Transverse colon (tissue), 3 donors: ENCODE measurements at regions not wholly inside any gene's neighbourhood (a gene's known extent, or its start where the extent isn't known, plus 50 kb on each side); places are given as distances from the start of the nearest gene placed in this dataset.

ENCODE experiments used
- POLR2A ChIP-seq: fragments of 450-650 bp; IDR thresholded peaks from one replicate; pipeline ENCODE4 v1.6.1; 2016; ENCODE audit warnings: antibody characterized with exemption, mild to moderate bottlenecking, moderate library complexity
- TF ChIP-seq, protein P1 (sequence below), 5 experiments: fragments of 200-600 bp in 3 of 5; fragments of 450-650 bp in 2 of 5; sonication (generic) in 3 of 5; IDR thresholded peaks; 1 replicate in 2 of 5; 2 replicates in 3 of 5; pipeline ENCODE4 v1.5.1; 2016 to 2017; ENCODE audit warnings: antibody characterized with exemption in 5 of 5, inconsistent platforms in 3 of 5, mild to moderate bottlenecking in 2 of 5, moderate library complexity in 1 of 5

DNA sequence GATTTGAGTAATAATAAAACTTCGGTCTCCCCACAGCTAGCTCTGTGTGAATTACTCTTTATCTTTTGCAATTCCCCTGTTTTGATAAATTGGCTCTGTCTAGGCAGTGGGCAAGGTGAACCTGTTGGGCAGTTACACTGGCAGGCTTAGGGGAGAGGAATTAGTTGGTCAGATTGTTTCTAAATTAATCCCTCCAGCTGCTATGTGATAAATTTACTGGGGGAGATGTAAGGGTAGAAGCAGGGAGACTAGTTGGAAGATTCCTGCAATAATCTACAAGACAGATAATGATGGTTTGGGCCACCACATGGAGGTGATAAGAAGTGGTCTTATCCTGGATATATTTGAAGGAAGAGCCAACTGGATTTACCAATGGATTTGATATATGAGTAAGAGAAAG is 118.5 kb upstream of the TACR1 start:
- TF ChIP-seq POLR2A: no peak
- TF ChIP-seq, protein P1, sequence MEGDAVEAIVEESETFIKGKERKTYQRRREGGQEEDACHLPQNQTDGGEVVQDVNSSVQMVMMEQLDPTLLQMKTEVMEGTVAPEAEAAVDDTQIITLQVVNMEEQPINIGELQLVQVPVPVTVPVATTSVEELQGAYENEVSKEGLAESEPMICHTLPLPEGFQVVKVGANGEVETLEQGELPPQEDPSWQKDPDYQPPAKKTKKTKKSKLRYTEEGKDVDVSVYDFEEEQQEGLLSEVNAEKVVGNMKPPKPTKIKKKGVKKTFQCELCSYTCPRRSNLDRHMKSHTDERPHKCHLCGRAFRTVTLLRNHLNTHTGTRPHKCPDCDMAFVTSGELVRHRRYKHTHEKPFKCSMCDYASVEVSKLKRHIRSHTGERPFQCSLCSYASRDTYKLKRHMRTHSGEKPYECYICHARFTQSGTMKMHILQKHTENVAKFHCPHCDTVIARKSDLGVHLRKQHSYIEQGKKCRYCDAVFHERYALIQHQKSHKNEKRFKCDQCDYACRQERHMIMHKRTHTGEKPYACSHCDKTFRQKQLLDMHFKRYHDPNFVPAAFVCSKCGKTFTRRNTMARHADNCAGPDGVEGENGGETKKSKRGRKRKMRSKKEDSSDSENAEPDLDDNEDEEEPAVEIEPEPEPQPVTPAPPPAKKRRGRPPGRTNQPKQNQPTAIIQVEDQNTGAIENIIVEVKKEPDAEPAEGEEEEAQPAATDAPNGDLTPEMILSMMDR (IDR thresholded peaks at IDR 0.05): no peak
